ENCODE measurements at regions not wholly inside any gene's neighbourhood (a gene's known extent, or its start where the extent isn't known, plus 50 kb on each side); places are given as distances from the start of the nearest gene placed in this dataset.

DNA sequence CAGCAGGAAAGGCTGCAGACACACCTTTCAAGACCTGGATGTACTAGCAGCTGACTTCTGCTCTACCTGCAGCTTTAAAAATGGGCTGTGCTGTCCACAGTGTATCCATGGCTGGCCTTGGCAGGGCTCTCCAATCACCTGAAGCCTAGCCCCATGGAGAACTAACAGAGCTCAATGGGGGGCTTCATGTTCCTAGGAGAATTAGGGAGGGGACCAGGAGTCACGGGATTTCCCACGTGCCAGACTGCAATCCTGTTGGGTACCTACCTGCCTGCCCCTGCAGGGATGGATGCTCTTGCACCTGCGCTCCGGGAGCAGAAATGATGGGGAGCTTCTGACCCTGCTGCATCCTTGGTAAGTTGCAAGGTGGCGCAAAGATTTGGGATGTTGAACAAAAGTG is 462.1 kb downstream of the ICE1 start:
- no peak overlapping the region for H3K27ac ChIP-seq (ENCODE audit: low read depth, low read length)
- no peaks in the 10 kb centered on the region for H4K20me1 ChIP-seq (ENCODE audit: control insufficient read depth, insufficient read depth, low read depth, low read length)
- no peaks in the 10 kb centered on the region for H3F3A ChIP-seq (ENCODE audit: control insufficient read depth, insufficient read depth)
- TF ChIP-seq EZH2phosphoT487 (IDR thresholded peaks at IDR 0.05; ENCODE audit: borderline replicate concordance, low read length) = no peak
- TF ChIP-seq, protein P1, sequence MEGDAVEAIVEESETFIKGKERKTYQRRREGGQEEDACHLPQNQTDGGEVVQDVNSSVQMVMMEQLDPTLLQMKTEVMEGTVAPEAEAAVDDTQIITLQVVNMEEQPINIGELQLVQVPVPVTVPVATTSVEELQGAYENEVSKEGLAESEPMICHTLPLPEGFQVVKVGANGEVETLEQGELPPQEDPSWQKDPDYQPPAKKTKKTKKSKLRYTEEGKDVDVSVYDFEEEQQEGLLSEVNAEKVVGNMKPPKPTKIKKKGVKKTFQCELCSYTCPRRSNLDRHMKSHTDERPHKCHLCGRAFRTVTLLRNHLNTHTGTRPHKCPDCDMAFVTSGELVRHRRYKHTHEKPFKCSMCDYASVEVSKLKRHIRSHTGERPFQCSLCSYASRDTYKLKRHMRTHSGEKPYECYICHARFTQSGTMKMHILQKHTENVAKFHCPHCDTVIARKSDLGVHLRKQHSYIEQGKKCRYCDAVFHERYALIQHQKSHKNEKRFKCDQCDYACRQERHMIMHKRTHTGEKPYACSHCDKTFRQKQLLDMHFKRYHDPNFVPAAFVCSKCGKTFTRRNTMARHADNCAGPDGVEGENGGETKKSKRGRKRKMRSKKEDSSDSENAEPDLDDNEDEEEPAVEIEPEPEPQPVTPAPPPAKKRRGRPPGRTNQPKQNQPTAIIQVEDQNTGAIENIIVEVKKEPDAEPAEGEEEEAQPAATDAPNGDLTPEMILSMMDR (IDR thresholded peaks at IDR 0.05; ENCODE audit: low read depth, low read length, poor library complexity, severe bottlenecking) = no peak
- no peaks in the 10 kb centered on the region for H3K4me1 ChIP-seq (ENCODE audit: control insufficient read depth, low read length)
- no peaks in the 10 kb centered on the region for H3K79me2 ChIP-seq (ENCODE audit: control insufficient read depth, low read length)
- H3K27me3 ChIP-seq (ENCODE audit: control insufficient read depth, low read length) = no peaks in the 10 kb centered on the region
- no peaks in the 10 kb centered on the region for H3K9me3 ChIP-seq (ENCODE audit: control insufficient read depth, insufficient read depth, low read length)
- H3K4me3 ChIP-seq (ENCODE audit: low read length) = no peak overlapping the region
- no peaks in the 10 kb centered on the region for H3K9me2 ChIP-seq (replicated peaks; ENCODE audit: control insufficient read depth, low read length)
- H3K36me3 ChIP-seq (ENCODE audit: control insufficient read depth, low read length) = no peaks in the 10 kb centered on the region
- no peak overlapping the region for H3K4me2 ChIP-seq (ENCODE audit: low read length)

DNA sequence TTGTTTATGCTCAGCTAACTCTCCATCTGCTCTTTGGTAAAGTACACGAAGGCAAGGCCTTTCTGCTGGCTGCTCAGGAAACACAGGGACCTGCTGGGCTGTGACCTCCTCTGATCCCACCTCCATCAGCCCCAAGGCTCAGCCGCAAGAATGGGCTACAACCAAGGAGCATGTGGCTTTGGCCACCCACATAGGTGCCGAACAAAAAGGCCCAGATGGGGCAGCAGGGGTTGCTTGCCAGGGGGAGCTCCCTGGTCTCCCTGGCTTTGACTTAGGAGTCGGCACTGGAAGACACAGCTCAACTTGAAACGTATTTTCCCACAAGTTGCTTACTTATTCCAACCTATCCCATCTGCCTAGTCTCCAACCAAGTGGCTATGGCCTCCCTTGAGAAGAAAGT is 461.1 kb downstream of the ICE1 start:
- Histone ChIP-seq H3K36me3 (ENCODE audit: control insufficient read depth, low read length) (no peaks in the 10 kb centered on the region), H3K9me2 (replicated peaks; ENCODE audit: control insufficient read depth, low read length) (no peaks in the 10 kb centered on the region), H3K4me2 (ENCODE audit: low read length) (no peak overlapping the region), H3K27me3 (ENCODE audit: control insufficient read depth, low read length) (no peaks in the 10 kb centered on the region), H3K79me2 (ENCODE audit: control insufficient read depth, low read length) (no peaks in the 10 kb centered on the region), H3K27ac (ENCODE audit: low read depth, low read length) (no peak overlapping the region), H3K4me1 (ENCODE audit: control insufficient read depth, low read length) (no peaks in the 10 kb centered on the region), H3F3A (ENCODE audit: control insufficient read depth, insufficient read depth) (no peaks in the 10 kb centered on the region), H3K4me3 (ENCODE audit: low read length) (no peak overlapping the region), H3K9me3 (ENCODE audit: control insufficient read depth, insufficient read depth, low read length) (no peaks in the 10 kb centered on the region), H4K20me1 (ENCODE audit: control insufficient read depth, insufficient read depth, low read depth, low read length) (no peaks in the 10 kb centered on the region)
- TF ChIP-seq, protein P1 (IDR thresholded peaks at IDR 0.05; ENCODE audit: low read depth, low read length, poor library complexity, severe bottlenecking) = no peak
- no peak for TF ChIP-seq EZH2phosphoT487 (IDR thresholded peaks at IDR 0.05; ENCODE audit: borderline replicate concordance, low read length)

DNA sequence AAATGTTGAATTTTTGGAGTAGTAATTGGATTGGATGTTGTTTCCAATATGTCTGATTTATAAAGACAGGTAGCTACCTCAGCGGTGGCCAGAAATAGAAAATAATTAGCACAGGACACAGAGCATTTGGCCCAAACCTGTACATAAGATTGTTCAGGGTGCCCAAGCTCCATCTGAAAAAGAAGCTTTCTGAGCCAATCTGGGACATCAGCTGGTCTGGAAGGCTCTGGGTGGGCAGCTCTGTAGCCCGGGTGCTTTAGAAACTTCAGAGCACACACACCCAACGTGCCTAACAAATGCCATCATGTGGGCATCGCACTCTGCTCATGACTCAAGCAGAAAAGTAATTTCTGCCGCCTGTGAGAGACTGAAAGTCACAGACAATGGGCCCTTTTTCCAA is 460.7 kb downstream of the ICE1 start:
- Histone ChIP-seq H3K4me3 (ENCODE audit: low read length) (no peak overlapping the region), H3F3A (ENCODE audit: control insufficient read depth, insufficient read depth) (no peaks in the 10 kb centered on the region), H3K4me1 (ENCODE audit: control insufficient read depth, low read length) (no peaks in the 10 kb centered on the region), H3K9me3 (ENCODE audit: control insufficient read depth, insufficient read depth, low read length) (no peaks in the 10 kb centered on the region), H3K79me2 (ENCODE audit: control insufficient read depth, low read length) (no peaks in the 10 kb centered on the region), H3K27me3 (ENCODE audit: control insufficient read depth, low read length) (no peaks in the 10 kb centered on the region), H3K36me3 (ENCODE audit: control insufficient read depth, low read length) (no peaks in the 10 kb centered on the region), H3K4me2 (ENCODE audit: low read length) (no peak overlapping the region), H3K27ac (ENCODE audit: low read depth, low read length) (no peak overlapping the region), H3K9me2 (replicated peaks; ENCODE audit: control insufficient read depth, low read length) (no peaks in the 10 kb centered on the region), H4K20me1 (ENCODE audit: control insufficient read depth, insufficient read depth, low read depth, low read length) (no peaks in the 10 kb centered on the region)
- TF ChIP-seq EZH2phosphoT487 (IDR thresholded peaks at IDR 0.05; ENCODE audit: borderline replicate concordance, low read length) = no peak
- TF ChIP-seq, protein P1 (IDR thresholded peaks at IDR 0.05; ENCODE audit: low read depth, low read length, poor library complexity, severe bottlenecking) = no peak

DNA sequence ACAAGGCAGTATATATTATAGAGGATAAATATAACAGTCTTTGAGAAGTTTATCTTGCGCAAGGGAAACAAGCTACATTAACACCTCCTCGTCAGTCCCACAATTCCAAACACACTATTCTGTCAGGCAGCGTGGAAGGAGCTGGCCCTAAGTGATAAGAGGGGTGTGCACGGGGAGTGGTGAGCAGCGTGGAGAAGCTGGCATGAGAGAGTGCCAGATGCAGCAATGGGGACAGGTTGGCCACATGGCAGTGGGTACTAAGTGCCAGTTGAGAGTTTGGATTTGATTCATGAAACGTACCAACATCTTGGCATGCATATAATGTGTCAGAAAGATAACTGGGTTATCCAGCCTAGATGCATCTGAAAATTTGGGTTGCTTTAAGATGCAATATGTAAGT is 460.2 kb downstream of the ICE1 start:
- H3K9me3 ChIP-seq (ENCODE audit: control insufficient read depth, insufficient read depth, low read length) = no peaks in the 10 kb centered on the region
- no peaks in the 10 kb centered on the region for H3K36me3 ChIP-seq (ENCODE audit: control insufficient read depth, low read length)
- no peaks in the 10 kb centered on the region for H3K79me2 ChIP-seq (ENCODE audit: control insufficient read depth, low read length)
- H3K4me3 ChIP-seq (ENCODE audit: low read length) = no peak overlapping the region
- no peak for TF ChIP-seq EZH2phosphoT487 (IDR thresholded peaks at IDR 0.05; ENCODE audit: borderline replicate concordance, low read length)
- TF ChIP-seq, protein P1 (IDR thresholded peaks at IDR 0.05; ENCODE audit: low read depth, low read length, poor library complexity, severe bottlenecking) = no peak
- no peaks in the 10 kb centered on the region for H3K9me2 ChIP-seq (replicated peaks; ENCODE audit: control insufficient read depth, low read length)
- no peaks in the 10 kb centered on the region for H3K27me3 ChIP-seq (ENCODE audit: control insufficient read depth, low read length)
- no peaks in the 10 kb centered on the region for H3K4me1 ChIP-seq (ENCODE audit: control insufficient read depth, low read length)
- H3K27ac ChIP-seq (ENCODE audit: low read depth, low read length) = no peak overlapping the region
- no peak overlapping the region for H3K4me2 ChIP-seq (ENCODE audit: low read length)
- H4K20me1 ChIP-seq (ENCODE audit: control insufficient read depth, insufficient read depth, low read depth, low read length) = no peaks in the 10 kb centered on the region
- H3F3A ChIP-seq (ENCODE audit: control insufficient read depth, insufficient read depth) = no peaks in the 10 kb centered on the region

Measured in DOHH2 (cell line).